HEK293 (cell line): ENCODE measurements at regions not wholly inside any gene's neighbourhood (a gene's known extent, or its start where the extent isn't known, plus 50 kb on each side); places are given as distances from the start of the nearest gene placed in this dataset.

Source experiments
- CTCF ChIA-PET: fragments of 350-600 bp; formaldehyde crosslinking; extraction: SDS; loops from one replicate; lab custom pipeline; 2021; ENCODE audit warnings: antibody characterized with exemption; lab: Yijun Ruan, JAX
- POLR2A ChIA-PET: fragments of 300-600 bp; formaldehyde crosslinking; extraction: SDS; loops from one replicate; lab custom pipeline; 2020; ENCODE audit warnings: antibody characterized with exemption, inconsistent platforms; lab: Yijun Ruan, JAX
- H3K27ac ChIP-seq: fragments of 200-500 bp; sonication (Bioruptor generic); 2 replicates; pipeline ENCODE4 v1.5.1; 2014; ENCODE audit warnings: low read depth, low read length, control low read depth, inconsistent platforms; ENCODE audit errors: extremely low read depth
- H3K36me3 ChIP-seq, 2 experiments: fragments of 200-500 bp in 1 of 2; sonication (Bioruptor generic) in 1 of 2; 1 replicate in 1 of 2; 2 replicates in 1 of 2; pipeline ENCODE4 v1.5.1; 2014 to 2017; ENCODE audit warnings: inconsistent platforms in 2 of 2, low read length in 2 of 2; ENCODE audit not compliant: control insufficient read depth in 2 of 2, insufficient read depth in 1 of 2
- H3K4me1 ChIP-seq: fragments of 200-500 bp; sonication (Bioruptor generic); 2 replicates; pipeline ENCODE4 v1.5.1; 2014; ENCODE audit warnings: mild to moderate bottlenecking, low read length, inconsistent platforms; ENCODE audit not compliant: control insufficient read depth, insufficient read depth
- H3K4me3 ChIP-seq: 2 replicates; pipeline ENCODE4 v1.5.1; 2011; ENCODE audit warnings: low read depth, mild to moderate bottlenecking, control low read depth, low read length, moderate library complexity
- H3K9me3 ChIP-seq: fragments of 200-500 bp; sonication (Bioruptor generic); 2 replicates; pipeline ENCODE4 v1.5.1; 2014; ENCODE audit warnings: low read depth, low read length, inconsistent platforms; ENCODE audit not compliant: control insufficient read depth, insufficient read depth
- OVOL3 ChIP-seq: fragments of 450-650 bp; formaldehyde crosslinking; IDR thresholded peaks from 2 replicates; pipeline ENCODE4 v1.5.1; 2016; ENCODE audit warnings: missing biosample characterization, missing genetic modification characterization
- SCRT1 ChIP-seq: fragments of 450-650 bp; formaldehyde crosslinking; IDR thresholded peaks from 2 replicates; pipeline ENCODE4 v1.5.1; 2016; ENCODE audit warnings: missing biosample characterization, missing genetic modification characterization, borderline replicate concordance
- SETDB1 ChIP-seq: IDR thresholded peaks from one replicate; pipeline ENCODE4 v1.6.1; 2017; ENCODE audit warnings: mild to moderate bottlenecking, low read length, moderate library complexity, mixed read lengths; ENCODE audit not compliant: insufficient read length
- ZNF394 ChIP-seq: fragments of 450-650 bp; formaldehyde crosslinking; IDR thresholded peaks from 2 replicates; pipeline ENCODE4 v1.5.1; 2016; ENCODE audit warnings: missing biosample characterization, missing genetic modification characterization, mild to moderate bottlenecking, moderate library complexity, borderline replicate concordance
- ZNF423 ChIP-seq: fragments of 450-650 bp; formaldehyde crosslinking; IDR thresholded peaks from 2 replicates; pipeline ENCODE4 v1.5.1; 2016; ENCODE audit warnings: missing biosample characterization, missing genetic modification characterization
- ZNF521 ChIP-seq: fragments of 450-650 bp; formaldehyde crosslinking; IDR thresholded peaks from 2 replicates; pipeline ENCODE4 v1.5.1; 2017; ENCODE audit warnings: missing biosample characterization, mild to moderate bottlenecking, missing genetic modification characterization
- ZNF548 ChIP-seq: fragments of 450-650 bp; formaldehyde crosslinking; IDR thresholded peaks from 2 replicates; pipeline ENCODE4 v1.5.1; 2016; ENCODE audit warnings: missing biosample characterization, missing genetic modification characterization
- ZNF549 ChIP-seq: fragments of 450-650 bp; IDR thresholded peaks from 2 replicates; pipeline ENCODE4 v1.5.1; 2018; ENCODE audit warnings: missing biosample characterization, missing genetic modification characterization, mild to moderate bottlenecking, inconsistent platforms, moderate library complexity
- ZNF768 ChIP-seq: fragments of 450-650 bp; formaldehyde crosslinking; IDR thresholded peaks from 2 replicates; pipeline ENCODE4 v1.5.1; 2018; ENCODE audit warnings: missing biosample characterization, mild to moderate bottlenecking, missing genetic modification characterization
- ZNF791 ChIP-seq: fragments of 450-650 bp; formaldehyde crosslinking; IDR thresholded peaks from 2 replicates; pipeline ENCODE4 v1.5.1; 2016; ENCODE audit warnings: missing biosample characterization, missing genetic modification characterization
- ZSCAN16 ChIP-seq: fragments of 450-650 bp; formaldehyde crosslinking; IDR thresholded peaks from 2 replicates; pipeline ENCODE4 v1.5.1; 2016; ENCODE audit warnings: missing biosample characterization, missing genetic modification characterization
- TF ChIP-seq, protein P1 (sequence below): fragments of 450-650 bp; IDR thresholded peaks from 2 replicates; pipeline ENCODE4 v1.5.1; 2018; ENCODE audit warnings: missing biosample characterization, mild to moderate bottlenecking, missing genetic modification characterization
- TF ChIP-seq, protein P2 (sequence below): fragments of 450-650 bp; formaldehyde crosslinking; IDR thresholded peaks from 2 replicates; pipeline ENCODE4 v1.5.1; 2016; ENCODE audit warnings: missing biosample characterization, missing genetic modification characterization
- TF ChIP-seq, protein P3 (sequence below): sonication (generic); formaldehyde crosslinking; IDR thresholded peaks from 2 replicates; pipeline ENCODE4 v1.8.1; 2022; ENCODE audit warnings: mild to moderate bottlenecking, moderate library complexity, missing genetic modification reagents
- TF ChIP-seq, protein P4 (sequence below): fragments of 450-650 bp; formaldehyde crosslinking; IDR thresholded peaks from 2 replicates; pipeline ENCODE4 v1.5.1; 2016; ENCODE audit warnings: missing biosample characterization, missing genetic modification characterization, borderline replicate concordance
- TF ChIP-seq, protein P5 (sequence below): fragments of 450-650 bp; formaldehyde crosslinking; conservative IDR thresholded peaks from 2 replicates; pipeline ENCODE4 v1.5.1; 2016; ENCODE audit warnings: low read depth, missing biosample characterization, missing genetic modification characterization

DNA sequence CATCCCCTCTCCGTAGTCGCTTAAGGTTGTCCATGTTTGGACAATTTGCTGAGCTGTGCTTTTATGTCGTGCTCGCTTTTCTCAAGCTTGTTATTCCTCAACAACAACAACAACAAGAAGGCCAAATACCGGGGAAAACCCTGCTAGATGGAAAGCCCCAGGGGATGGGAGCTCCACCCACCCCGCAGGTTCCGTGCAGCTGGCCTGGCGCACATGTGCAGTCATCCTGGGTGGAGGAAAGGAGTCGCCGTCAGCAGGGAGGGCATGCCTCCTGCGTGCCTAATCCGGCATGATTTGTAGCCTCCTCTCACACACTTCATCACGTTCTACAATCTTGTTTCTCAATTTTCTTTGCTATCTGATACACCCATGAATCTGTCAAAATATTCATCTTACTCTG is 87.4 kb upstream of the SALL3 start:
- TF ChIP-seq, protein P1, sequence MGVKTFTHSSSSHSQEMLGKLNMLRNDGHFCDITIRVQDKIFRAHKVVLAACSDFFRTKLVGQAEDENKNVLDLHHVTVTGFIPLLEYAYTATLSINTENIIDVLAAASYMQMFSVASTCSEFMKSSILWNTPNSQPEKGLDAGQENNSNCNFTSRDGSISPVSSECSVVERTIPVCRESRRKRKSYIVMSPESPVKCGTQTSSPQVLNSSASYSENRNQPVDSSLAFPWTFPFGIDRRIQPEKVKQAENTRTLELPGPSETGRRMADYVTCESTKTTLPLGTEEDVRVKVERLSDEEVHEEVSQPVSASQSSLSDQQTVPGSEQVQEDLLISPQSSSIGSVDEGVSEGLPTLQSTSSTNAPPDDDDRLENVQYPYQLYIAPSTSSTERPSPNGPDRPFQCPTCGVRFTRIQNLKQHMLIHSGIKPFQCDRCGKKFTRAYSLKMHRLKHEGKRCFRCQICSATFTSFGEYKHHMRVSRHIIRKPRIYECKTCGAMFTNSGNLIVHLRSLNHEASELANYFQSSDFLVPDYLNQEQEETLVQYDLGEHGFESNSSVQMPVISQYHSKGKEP (tag by site-specific recombination): no peak
- ChIA-PET CTCF (interaction anchor here (1.8 kb wide), 1 partner anchor 16 kb away, joined by 8 read pairs; no protein-coding TSS in a partner anchor), POLR2A (no interaction called here)
- H3K36me3 ChIP-seq: no peaks in the 10 kb centered on the region
- H3K4me3 ChIP-seq: no peak overlapping the region
- no peaks in the 10 kb centered on the region; the same call in 1 of the 2 replicates for H3K9me3 ChIP-seq
- no peaks in the 10 kb centered on the region for H3K4me1 ChIP-seq
- H3K27ac ChIP-seq: no peak overlapping the region

DNA sequence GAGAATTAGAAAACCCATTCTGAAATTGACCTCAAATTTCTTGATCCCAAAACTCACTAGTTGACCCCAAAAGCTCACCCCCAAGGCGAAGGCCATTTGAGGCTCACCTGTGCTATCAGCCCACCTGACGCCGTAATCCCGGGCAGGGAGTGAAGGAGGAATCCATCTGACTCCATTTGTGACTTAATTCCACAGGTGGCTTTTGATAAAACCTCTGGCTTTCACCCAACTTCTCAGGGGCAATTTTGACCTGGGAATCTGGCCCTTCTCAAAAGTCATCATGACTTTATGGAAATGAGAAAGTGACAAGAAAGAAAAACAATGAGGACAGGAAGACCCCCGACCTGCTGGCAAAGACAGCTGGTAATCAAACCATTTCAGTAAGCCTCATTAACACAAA is 86.9 kb upstream of the SALL3 start:
- Histone ChIP-seq H3K4me3 (no peak overlapping the region), H3K4me1 (no peaks in the 10 kb centered on the region), H3K36me3 (no peaks in the 10 kb centered on the region), H3K27ac (no peak overlapping the region), H3K9me3 (no peaks in the 10 kb centered on the region; the same call in 1 of the 2 replicates)
- no peak for TF ChIP-seq SCRT1 (tag by site-specific recombination)
- no peak for TF ChIP-seq ZNF791 (tag by site-specific recombination)
- no peak for TF ChIP-seq ZNF394 (tag by site-specific recombination)
- TF ChIP-seq OVOL3: no peak
- no peak for TF ChIP-seq ZNF768 (tag by site-specific recombination)
- TF ChIP-seq, protein P2, sequence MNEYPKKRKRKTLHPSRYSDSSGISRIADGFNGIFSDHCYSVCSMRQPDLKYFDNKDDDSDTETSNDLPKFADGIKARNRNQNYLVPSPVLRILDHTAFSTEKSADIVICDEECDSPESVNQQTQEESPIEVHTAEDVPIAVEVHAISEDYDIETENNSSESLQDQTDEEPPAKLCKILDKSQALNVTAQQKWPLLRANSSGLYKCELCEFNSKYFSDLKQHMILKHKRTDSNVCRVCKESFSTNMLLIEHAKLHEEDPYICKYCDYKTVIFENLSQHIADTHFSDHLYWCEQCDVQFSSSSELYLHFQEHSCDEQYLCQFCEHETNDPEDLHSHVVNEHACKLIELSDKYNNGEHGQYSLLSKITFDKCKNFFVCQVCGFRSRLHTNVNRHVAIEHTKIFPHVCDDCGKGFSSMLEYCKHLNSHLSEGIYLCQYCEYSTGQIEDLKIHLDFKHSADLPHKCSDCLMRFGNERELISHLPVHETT (tag by site-specific recombination): no peak
- TF ChIP-seq ZNF423: no peak
- TF ChIP-seq SETDB1: no peak
- TF ChIP-seq, protein P3, sequence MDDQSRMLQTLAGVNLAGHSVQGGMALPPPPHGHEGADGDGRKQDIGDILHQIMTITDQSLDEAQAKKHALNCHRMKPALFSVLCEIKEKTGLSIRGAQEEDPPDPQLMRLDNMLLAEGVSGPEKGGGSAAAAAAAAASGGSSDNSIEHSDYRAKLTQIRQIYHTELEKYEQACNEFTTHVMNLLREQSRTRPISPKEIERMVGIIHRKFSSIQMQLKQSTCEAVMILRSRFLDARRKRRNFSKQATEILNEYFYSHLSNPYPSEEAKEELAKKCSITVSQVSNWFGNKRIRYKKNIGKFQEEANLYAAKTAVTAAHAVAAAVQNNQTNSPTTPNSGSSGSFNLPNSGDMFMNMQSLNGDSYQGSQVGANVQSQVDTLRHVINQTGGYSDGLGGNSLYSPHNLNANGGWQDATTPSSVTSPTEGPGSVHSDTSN (CRISPR knock-in tag): no peak
- ChIA-PET POLR2A (no interaction called here), CTCF (interaction anchor here (1.8 kb wide), 1 partner anchor 17 kb away, joined by 8 read pairs; no protein-coding TSS in a partner anchor)

DNA sequence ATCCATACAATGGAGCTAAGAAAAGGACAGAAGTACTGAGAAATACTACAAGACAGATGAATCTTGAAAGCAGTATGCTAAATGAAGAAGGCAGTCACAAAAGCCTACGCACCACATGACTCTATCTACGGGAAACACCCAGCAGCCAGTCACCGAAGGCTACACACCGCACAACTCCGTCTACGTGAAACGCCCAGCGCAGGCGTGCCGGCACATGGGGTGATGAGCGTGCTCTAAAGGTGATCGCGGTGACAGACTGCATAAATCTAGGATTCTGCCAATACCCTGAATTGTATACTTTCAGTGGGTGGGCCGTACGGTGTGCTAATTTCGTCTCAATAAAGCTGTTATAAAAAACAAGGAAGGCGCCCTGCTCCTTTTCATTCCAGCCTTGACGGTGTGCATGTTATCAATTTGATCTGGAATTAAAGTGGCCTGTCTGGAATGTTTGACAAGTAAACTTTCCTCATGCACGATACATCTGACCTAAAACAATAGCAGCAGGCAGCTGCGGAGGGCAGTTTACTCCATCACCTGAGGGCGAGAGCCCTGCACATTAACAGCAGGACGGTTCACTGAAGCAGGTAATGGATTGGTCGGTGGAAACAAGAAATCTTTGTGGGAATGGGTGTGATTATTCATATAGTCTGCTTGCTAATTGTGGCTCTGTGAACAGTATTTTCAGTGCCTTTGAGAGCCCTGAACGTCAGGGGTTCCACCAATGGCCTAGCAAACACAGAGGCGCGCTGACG is 86.2 kb upstream of the SALL3 start:
- CTCF ChIA-PET: interaction anchor here (1.8 kb wide), 1 partner anchor 18 kb away, joined by 8 read pairs; no protein-coding TSS in a partner anchor
- POLR2A ChIA-PET: no interaction called here

More for the DNA sequence above, 86.2 kb upstream of the SALL3 start:
- Histone ChIP-seq H3K36me3 (no peaks in the 10 kb centered on the region), H3K27ac (no peak overlapping the region), H3K4me1 (no peaks in the 10 kb centered on the region), H3K9me3 (no peaks in the 10 kb centered on the region; the same call in 1 of the 2 replicates), H3K4me3 (no peak overlapping the region)
- TF ChIP-seq ZSCAN16 (no peak), ZNF548 (no peak), ZNF521 (no peak), ZNF549 (tag by site-specific recombination) (no peak), ZNF423 (no peak)
- TF ChIP-seq, protein P4, sequence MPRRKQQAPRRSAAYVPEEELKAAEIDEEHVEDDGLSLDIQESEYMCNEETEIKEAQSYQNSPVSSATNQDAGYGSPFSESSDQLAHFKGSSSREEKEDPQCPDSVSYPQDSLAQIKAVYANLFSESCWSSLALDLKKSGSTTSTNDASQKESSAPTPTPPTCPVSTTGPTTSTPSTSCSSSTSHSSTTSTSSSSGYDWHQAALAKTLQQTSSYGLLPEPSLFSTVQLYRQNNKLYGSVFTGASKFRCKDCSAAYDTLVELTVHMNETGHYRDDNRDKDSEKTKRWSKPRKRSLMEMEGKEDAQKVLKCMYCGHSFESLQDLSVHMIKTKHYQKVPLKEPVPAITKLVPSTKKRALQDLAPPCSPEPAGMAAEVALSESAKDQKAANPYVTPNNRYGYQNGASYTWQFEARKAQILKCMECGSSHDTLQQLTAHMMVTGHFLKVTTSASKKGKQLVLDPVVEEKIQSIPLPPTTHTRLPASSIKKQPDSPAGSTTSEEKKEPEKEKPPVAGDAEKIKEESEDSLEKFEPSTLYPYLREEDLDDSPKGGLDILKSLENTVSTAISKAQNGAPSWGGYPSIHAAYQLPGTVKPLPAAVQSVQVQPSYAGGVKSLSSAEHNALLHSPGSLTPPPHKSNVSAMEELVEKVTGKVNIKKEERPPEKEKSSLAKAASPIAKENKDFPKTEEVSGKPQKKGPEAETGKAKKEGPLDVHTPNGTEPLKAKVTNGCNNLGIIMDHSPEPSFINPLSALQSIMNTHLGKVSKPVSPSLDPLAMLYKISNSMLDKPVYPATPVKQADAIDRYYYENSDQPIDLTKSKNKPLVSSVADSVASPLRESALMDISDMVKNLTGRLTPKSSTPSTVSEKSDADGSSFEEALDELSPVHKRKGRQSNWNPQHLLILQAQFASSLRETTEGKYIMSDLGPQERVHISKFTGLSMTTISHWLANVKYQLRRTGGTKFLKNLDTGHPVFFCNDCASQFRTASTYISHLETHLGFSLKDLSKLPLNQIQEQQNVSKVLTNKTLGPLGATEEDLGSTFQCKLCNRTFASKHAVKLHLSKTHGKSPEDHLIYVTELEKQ: no peak
- TF ChIP-seq, protein P5, sequence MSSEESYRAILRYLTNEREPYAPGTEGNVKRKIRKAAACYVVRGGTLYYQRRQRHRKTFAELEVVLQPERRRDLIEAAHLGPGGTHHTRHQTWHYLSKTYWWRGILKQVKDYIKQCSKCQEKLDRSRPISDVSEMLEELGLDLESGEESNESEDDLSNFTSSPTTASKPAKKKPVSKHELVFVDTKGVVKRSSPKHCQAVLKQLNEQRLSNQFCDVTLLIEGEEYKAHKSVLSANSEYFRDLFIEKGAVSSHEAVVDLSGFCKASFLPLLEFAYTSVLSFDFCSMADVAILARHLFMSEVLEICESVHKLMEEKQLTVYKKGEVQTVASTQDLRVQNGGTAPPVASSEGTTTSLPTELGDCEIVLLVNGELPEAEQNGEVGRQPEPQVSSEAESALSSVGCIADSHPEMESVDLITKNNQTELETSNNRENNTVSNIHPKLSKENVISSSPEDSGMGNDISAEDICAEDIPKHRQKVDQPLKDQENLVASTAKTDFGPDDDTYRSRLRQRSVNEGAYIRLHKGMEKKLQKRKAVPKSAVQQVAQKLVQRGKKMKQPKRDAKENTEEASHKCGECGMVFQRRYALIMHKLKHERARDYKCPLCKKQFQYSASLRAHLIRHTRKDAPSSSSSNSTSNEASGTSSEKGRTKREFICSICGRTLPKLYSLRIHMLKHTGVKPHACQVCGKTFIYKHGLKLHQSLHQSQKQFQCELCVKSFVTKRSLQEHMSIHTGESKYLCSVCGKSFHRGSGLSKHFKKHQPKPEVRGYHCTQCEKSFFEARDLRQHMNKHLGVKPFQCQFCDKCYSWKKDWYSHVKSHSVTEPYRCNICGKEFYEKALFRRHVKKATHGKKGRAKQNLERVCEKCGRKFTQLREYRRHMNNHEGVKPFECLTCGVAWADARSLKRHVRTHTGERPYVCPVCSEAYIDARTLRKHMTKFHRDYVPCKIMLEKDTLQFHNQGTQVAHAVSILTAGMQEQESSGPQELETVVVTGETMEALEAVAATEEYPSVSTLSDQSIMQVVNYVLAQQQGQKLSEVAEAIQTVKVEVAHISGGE (tag by site-specific recombination): no peak
- TF ChIP-seq, all 188 proteins: peak for 0
